Parathyroid adenoma (tissue), 2 donors: ENCODE measurements at regions not wholly inside any gene's neighbourhood (a gene's known extent, or its start where the extent isn't known, plus 50 kb on each side); places are given as distances from the start of the nearest gene placed in this dataset.

Experiments
- H2AFZ ChIP-seq: fragments of 300-600 bp; sonication (generic); one replicate; pipeline ENCODE4 v1.7.0; 2017; ENCODE audit warnings: antibody characterized with exemption, mild to moderate bottlenecking
- H3K27ac ChIP-seq: fragments of 300-600 bp; sonication (generic); one replicate; pipeline ENCODE4 v1.7.0; 2017
- H3K27me3 ChIP-seq: fragments of 300-600 bp; sonication (generic); one replicate; pipeline ENCODE4 v1.7.0; 2017; ENCODE audit warnings: low read length; ENCODE audit not compliant: control insufficient read depth, insufficient read depth
- H3K36me3 ChIP-seq: fragments of 300-600 bp; sonication (generic); one replicate; pipeline ENCODE4 v1.7.0; 2017; ENCODE audit warnings: low read length; ENCODE audit not compliant: control insufficient read depth, insufficient read depth
- H3K4me1 ChIP-seq: fragments of 300-600 bp; sonication (generic); one replicate; pipeline ENCODE4 v1.7.0; 2017; ENCODE audit warnings: control low read depth
- H3K4me2 ChIP-seq: fragments of 300-600 bp; sonication (generic); one replicate; pipeline ENCODE4 v1.7.0; 2017; ENCODE audit warnings: low read length
- H3K4me3 ChIP-seq: fragments of 300-600 bp; sonication (generic); one replicate; pipeline ENCODE4 v1.7.0; 2017; ENCODE audit warnings: low read depth, low read length
- H3K79me2 ChIP-seq: fragments of 300-600 bp; sonication (generic); one replicate; pipeline ENCODE4 v1.7.0; 2017; ENCODE audit warnings: control low read depth
- H3K9ac ChIP-seq: fragments of 300-600 bp; sonication (generic); one replicate; pipeline ENCODE4 v1.7.0; 2017; ENCODE audit warnings: mild to moderate bottlenecking
- H3K9me3 ChIP-seq: fragments of 300-600 bp; sonication (generic); one replicate; pipeline ENCODE4 v1.7.0; 2017; ENCODE audit warnings: low read length; ENCODE audit not compliant: control insufficient read depth
- CTCF ChIP-seq: fragments of 300-600 bp; sonication (generic); IDR thresholded peaks from one replicate; pipeline ENCODE4 v1.7.0; 2017; ENCODE audit warnings: antibody characterized with exemption, mild to moderate bottlenecking
- donor health status: primary hyperparathyroidism.

- Histone ChIP-seq H3K4me3 (no peak overlapping the region), H3K4me2 (no peak overlapping the region), H3K9me3 (no peaks in the 10 kb centered on the region), H3K9ac (no peak overlapping the region), H3K27me3 (no peaks in the 10 kb centered on the region), H3K36me3 (no peaks in the 10 kb centered on the region), H2AFZ (no peak overlapping the region), H3K79me2 (no peaks in the 10 kb centered on the region), H3K27ac (no peak overlapping the region), H3K4me1 (no peaks in the 10 kb centered on the region)
- no peak for TF ChIP-seq CTCF
These were observed 99.1 kb upstream of the HDAC4 start for GRCh38 chr2:239499726-239500573.

- Histone ChIP-seq H3K27ac (no peak overlapping the region), H3K36me3 (no peaks in the 10 kb centered on the region), H3K4me1 (no peaks in the 10 kb centered on the region)
These were observed 98.3 kb upstream of the HDAC4 start for GRCh38 chr2:239498981-239499634.

GRCh38 chr2:239498576-239498975, 97.8 kb upstream of the HDAC4 start:
- Histone ChIP-seq H3K9ac (no peak overlapping the region), H3K36me3 (no peaks in the 10 kb centered on the region), H3K79me2 (no peaks in the 10 kb centered on the region), H3K4me1 (no peaks in the 10 kb centered on the region), H3K27ac (no peak overlapping the region), H3K4me2 (no peak overlapping the region), H3K27me3 (no peaks in the 10 kb centered on the region), H3K9me3 (no peaks in the 10 kb centered on the region), H3K4me3 (no peak overlapping the region), H2AFZ (no peak overlapping the region)
- TF ChIP-seq CTCF, result no peak

More at GRCh38 chr2:239498981-239499634, 98.3 kb upstream of the HDAC4 start:
- no peak overlapping the region for H3K4me2 ChIP-seq
- no peak overlapping the region for H2AFZ ChIP-seq
- TF ChIP-seq CTCF, result no peak
- H3K4me3 ChIP-seq, result no peak overlapping the region
- no peak overlapping the region for H3K9ac ChIP-seq
- H3K79me2 ChIP-seq, result no peaks in the 10 kb centered on the region
- H3K27me3 ChIP-seq, result no peaks in the 10 kb centered on the region
- no peaks in the 10 kb centered on the region for H3K9me3 ChIP-seq

GRCh38 chr2:239496700-239497099, 95.9 kb upstream of the HDAC4 start:
- no peak overlapping the region for H3K4me2 ChIP-seq
- no peak overlapping the region for H3K27ac ChIP-seq
- H2AFZ ChIP-seq, result no peak overlapping the region
- H3K9ac ChIP-seq, result no peak overlapping the region
- H3K9me3 ChIP-seq, result no peaks in the 10 kb centered on the region
- no peaks in the 10 kb centered on the region for H3K36me3 ChIP-seq
- no peak overlapping the region for H3K4me3 ChIP-seq
- no peaks in the 10 kb centered on the region for H3K79me2 ChIP-seq
- TF ChIP-seq CTCF, result no peak
- no peaks in the 10 kb centered on the region for H3K27me3 ChIP-seq
- no peaks in the 10 kb centered on the region for H3K4me1 ChIP-seq
